ENCODE measurements at regions not wholly inside any gene's neighbourhood (a gene's known extent, or its start where the extent isn't known, plus 50 kb on each side); places are given as distances from the start of the nearest gene placed in this dataset.

DNA sequence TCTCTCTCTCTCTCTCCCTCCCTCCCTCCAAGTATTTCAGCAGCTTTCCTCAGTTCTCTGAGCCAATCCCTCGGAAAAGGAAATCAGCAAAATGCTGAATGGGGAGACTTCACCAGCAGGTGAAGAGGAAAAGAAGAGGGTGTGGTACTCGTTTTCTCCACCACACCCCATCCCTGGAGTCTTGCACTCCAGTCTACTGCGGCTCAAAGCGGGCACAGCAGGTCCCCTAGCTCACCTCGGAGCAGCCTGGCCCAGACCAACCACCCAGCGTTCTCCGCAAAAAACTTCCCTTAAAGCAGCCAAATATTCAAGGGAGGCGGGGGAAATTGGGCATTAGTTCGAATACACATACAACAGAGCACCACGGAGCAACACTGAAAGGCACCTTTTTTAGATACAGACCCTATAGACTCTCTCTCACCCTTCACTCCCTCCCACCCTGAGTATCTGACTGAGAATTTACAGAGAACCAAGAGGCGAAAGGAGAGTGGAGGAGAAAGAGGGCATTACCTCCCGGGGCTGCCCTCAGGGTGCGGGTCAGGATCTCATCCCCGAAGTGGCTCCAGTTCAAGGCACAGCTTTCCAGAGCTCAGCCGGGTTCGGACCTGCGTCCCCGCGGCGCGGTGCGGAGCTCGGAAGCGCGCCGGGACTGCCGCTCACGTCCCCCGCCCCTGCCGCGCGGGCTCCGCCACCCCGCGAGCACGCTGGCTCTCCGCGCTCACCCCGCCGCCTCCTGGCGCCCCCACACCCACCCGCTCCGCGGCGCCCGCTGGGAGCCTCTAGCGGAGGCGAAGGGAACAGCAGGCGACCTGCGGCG lies 1638.5 kb upstream of the C9orf72 start:
- TF ChIP-seq, protein P1, sequence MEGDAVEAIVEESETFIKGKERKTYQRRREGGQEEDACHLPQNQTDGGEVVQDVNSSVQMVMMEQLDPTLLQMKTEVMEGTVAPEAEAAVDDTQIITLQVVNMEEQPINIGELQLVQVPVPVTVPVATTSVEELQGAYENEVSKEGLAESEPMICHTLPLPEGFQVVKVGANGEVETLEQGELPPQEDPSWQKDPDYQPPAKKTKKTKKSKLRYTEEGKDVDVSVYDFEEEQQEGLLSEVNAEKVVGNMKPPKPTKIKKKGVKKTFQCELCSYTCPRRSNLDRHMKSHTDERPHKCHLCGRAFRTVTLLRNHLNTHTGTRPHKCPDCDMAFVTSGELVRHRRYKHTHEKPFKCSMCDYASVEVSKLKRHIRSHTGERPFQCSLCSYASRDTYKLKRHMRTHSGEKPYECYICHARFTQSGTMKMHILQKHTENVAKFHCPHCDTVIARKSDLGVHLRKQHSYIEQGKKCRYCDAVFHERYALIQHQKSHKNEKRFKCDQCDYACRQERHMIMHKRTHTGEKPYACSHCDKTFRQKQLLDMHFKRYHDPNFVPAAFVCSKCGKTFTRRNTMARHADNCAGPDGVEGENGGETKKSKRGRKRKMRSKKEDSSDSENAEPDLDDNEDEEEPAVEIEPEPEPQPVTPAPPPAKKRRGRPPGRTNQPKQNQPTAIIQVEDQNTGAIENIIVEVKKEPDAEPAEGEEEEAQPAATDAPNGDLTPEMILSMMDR (conservative IDR thresholded peaks at IDR 0.05; ENCODE audit: low read depth, low read length): peak; percentile 64
- peak; percentile 35 for DNase-seq (ENCODE audit: low read depth)

DNA sequence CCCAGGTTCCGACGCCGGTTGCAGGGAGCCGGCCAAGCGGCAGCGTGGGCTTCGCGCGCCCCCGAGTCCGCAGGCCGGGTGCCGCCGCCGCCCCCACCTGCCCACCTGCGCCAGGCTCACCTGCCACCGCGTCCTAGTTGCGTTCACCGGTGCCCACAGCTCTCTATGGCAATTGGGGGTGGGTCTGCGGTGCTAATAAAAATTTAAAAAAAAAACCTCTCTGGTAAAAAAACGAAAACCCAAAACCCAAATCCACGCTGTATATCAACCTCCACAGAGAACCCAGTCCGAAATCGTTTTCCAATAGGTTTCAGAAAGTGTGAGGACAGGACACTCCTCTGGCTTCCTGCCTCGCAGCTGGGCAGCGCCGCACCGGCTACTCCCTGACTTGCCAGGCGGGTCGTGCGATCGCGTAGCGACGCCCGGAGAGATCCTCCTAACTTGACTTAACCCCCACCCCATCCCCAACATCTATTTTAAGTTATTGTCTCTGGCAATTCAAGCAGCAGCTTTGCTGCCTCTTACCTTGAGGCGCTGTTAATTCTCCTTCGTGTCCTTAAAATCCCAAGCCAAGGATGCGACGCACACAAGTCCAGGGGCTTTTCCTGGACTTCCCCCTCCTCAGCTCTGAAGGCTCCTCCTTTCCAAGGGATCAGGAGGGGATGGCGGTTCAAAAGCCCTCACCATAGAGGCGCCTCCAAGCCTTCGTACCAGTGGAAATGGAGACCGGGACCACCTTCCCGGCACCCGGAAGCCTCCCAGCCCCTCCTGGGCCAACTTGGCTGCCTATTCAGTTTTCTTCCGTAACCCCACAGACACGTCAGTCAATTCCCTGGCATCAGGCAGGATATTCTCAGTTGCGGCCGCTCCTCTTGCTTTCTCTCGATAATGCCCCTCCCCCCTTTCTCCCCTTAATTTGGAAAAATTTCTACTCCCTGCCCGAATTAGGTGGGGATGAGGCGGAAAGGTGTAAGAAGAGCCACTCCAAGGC lies 1639.4 kb upstream of the C9orf72 start:
- TF ChIP-seq, protein P1 (conservative IDR thresholded peaks at IDR 0.05; ENCODE audit: low read depth, low read length): no peak
- DNase-seq (ENCODE audit: low read depth): no peak
- peak overlapping the region; percentile 42 for H3K4me3 ChIP-seq (ENCODE audit: low read depth, low read length)

More for the DNA sequence above, 1638.5 kb upstream of the C9orf72 start:
- peak overlapping the region; percentile 42 for H3K4me3 ChIP-seq (ENCODE audit: low read depth, low read length)

DNA sequence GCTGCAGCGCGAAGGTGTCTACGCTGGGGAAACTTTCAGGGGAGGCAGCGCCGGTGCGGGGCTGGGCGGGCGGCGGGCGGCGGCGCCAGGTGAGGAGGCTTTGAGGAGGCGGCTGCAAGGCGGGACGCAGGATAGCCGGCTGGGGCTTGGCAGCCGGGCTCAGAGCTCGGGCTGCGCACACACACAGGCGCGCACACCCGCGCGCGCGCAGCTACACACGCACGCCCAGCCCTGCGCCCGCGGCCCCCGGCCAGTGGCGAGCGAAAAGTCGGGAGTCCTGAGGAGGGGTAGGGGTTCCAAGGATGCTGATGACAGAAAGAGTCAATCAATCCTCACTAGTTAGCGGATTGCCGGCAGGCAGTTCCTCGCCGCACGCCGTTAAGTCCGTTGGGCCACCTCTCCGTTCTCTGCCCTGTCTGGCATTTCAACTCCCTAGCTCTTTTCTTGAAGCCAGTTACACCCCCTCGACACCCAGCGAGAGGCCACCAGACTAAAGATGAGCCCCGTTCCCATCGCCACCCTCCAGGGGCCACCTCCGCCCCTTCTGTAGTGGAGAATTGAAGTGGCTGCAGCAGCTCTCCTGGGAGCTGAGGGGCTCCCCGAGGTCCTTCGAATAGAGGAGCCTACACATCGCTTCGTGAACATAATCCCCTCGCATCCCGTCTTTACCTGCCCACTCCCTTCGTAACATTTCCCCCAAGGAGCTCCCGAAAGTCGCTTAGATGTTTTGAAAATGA lies 1640.3 kb upstream of the C9orf72 start, which contains the start of gene LINGO2:
Gene LINGO2 (minus strand): TSS at position 185 of the 737 bp plus-strand sequence.
- DNase-seq (ENCODE audit: low read depth): no peak
- H3K4me3 ChIP-seq (ENCODE audit: low read depth, low read length): peak within 1 kb of the TSS; percentile 49
- TF ChIP-seq, protein P1 (conservative IDR thresholded peaks at IDR 0.05; ENCODE audit: low read depth, low read length): no peak

DNA sequence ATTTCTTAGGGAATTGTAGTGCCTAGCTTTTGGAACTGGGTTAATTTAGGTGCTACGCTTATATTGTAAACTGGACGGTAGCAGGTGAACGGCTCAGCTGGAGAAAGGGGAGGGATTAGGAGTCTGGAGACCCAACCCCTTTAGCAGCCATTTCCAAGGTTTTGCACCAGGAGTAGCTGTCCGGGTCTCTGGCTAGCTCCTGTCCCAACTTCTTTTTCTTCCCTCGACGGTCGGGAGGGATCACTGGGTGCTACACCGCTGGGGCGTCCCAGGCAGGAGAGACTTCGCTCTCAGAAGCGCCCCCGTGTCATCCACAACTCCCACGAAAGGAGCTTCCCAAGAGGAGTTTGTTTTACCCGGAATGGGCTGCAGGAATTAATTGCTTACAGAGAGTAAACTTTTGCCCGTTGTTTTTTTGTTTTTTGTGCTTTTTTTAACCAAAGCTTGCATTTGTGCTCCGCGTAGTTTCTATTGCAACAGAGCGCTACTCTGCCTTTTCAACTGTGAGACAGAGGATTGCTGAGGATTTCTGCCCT lies 1640.9 kb upstream of the C9orf72 start:
- H3K4me3 ChIP-seq (ENCODE audit: low read depth, low read length): peak overlapping the region; percentile 49

DNA sequence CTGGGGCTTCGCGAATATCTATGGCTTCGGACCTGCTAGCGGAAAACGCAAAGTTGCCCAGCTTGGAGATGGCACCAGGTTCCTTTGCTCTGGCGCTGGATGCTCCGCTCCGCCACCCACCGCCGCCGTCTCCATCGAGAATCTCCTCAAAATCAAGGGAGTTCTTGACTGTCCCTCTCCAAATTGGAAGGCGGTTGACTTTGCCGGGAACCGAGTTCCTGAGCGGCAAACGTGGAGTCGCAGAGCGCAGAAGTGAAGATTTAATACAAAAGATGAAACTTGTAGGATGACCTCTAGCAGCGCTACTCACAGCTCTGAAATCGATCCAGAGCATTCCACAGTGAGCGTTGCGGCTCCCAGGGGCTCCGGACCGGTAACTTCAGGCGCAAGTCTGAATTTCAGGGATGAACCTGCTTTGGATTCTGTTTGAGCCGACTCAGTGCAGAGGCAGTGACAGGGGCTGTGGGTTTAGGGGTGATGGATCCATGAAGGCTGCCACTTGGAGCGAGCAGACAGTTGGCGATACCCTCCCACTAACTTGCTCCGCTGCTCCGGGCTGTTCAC lies 1641.5 kb upstream of the C9orf72 start:
- DNase-seq (ENCODE audit: low read depth): no peak
- TF ChIP-seq, protein P1 (conservative IDR thresholded peaks at IDR 0.05; ENCODE audit: low read depth, low read length): no peak
- H3K4me3 ChIP-seq (ENCODE audit: low read depth, low read length): peak overlapping the region; percentile 49

More for the DNA sequence above, 1640.9 kb upstream of the C9orf72 start:
- TF ChIP-seq, protein P1 (conservative IDR thresholded peaks at IDR 0.05; ENCODE audit: low read depth, low read length): no peak
- DNase-seq (ENCODE audit: low read depth): peak; percentile 28

DNA sequence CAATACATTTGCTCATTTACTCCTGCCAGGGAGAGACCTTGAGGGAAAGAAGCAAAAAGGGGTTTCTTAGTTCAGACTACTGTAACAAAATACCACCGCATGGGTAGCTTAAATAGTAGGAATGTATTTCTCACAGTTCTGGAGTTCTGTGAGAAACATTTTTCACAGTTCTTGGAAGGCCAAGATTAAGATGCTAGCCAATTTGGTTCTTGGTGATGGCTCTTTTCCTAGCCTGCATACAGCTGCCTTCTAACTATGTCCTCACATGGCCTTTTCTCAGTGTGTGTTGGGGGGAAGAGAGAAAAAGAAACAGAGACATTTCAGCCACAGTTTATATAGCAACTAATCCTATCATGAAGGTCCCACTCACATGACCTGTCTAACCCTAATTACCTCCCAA lies 1644.7 kb upstream of the C9orf72 start:
- DNase-seq (ENCODE audit: low read depth): no peak
- H3K4me3 ChIP-seq (ENCODE audit: low read depth, low read length): no peak overlapping the region
- TF ChIP-seq, protein P1 (conservative IDR thresholded peaks at IDR 0.05; ENCODE audit: low read depth, low read length): no peak

All from choroid plexus epithelial cell (primary cell).